GM12878 (cell line): ENCODE measurements at regions not wholly inside any gene's neighbourhood (a gene's known extent, or its start where the extent isn't known, plus 50 kb on each side); places are given as distances from the start of the nearest gene placed in this dataset.
A peak's percentile ranks its signal among the peaks of the same experiment; 100 is the strongest.

Experiments used
- ATAC-seq: fragments of 200-7000 bp; cut with Tn5 transposase; 3 replicates; pipeline ENCODE4 v1.9.1; 2020; ENCODE audit warnings: mild to moderate bottlenecking, moderate library complexity
- BruUV-seq: library from RNA; stranded (reverse); fragments of 400-500 nt; replicated peaks from 2 replicates; lab custom pipeline; 2021; lab: Mats Ljungman, UMichigan
- CTCF ChIA-PET: fragments of 300-600 bp; sonication (Branson Sonifier 250); formaldehyde crosslinking; extraction: SDS; loops from one replicate; lab custom pipeline; 2021; ENCODE audit warnings: inconsistent platforms; lab: Yijun Ruan, JAX
- POLR2A ChIA-PET: fragments of 350-600 bp; formaldehyde crosslinking; extraction: SDS; loops from one replicate; lab custom pipeline; 2021; ENCODE audit warnings: inconsistent platforms; lab: Charles Lee
- RAD21 ChIA-PET: fragments of 300-600 bp; sonication (Branson Sonifier 250); formaldehyde crosslinking; loops from one replicate; lab custom pipeline; 2023; ENCODE audit warnings: antibody characterized with exemption; ENCODE audit not compliant: unreplicated experiment; lab: Charles Lee
- SMC1A ChIA-PET: fragments of 300-600 bp; sonication (Branson Sonifier 250); formaldehyde crosslinking; loops from one replicate; lab custom pipeline; 2023; ENCODE audit not compliant: unreplicated experiment, uncharacterized antibody; lab: Charles Lee
- DNase-seq: peaks from one replicate; pipeline ENCODE4 v3.0.0-alpha.2; 2011; ENCODE audit warnings: low read depth, low spot score
- FAIRE-seq: peaks from 3 replicates; lab custom pipeline; 2011; peaks lifted over from hg19 to GRCh38; lab: Jason Lieb, UNC
- H2AFZ ChIP-seq: 2 replicates; pipeline ENCODE4 v1.6.0; 2011; ENCODE audit warnings: low read depth, low read length, control low read depth; ENCODE audit not compliant: control insufficient read depth
- H3K27ac ChIP-seq: 2 replicates; pipeline ENCODE4 v1.5.1; 2011; ENCODE audit warnings: control low read depth; ENCODE audit not compliant: control insufficient read depth, insufficient read depth
- H3K27me3 ChIP-seq, 2 experiments: replicated peaks in 1 of 2; 2 replicates each; pipeline versions ENCODE4 v1.6.0 to v1.6.1; 2011; ENCODE audit warnings: low read length in 1 of 2; ENCODE audit not compliant: control insufficient read depth in 2 of 2, insufficient read depth in 2 of 2
- H3K36me3 ChIP-seq, 2 experiments: 2 replicates each; pipeline ENCODE4 v1.5.1; 2011; ENCODE audit warnings: low read length in 1 of 2; ENCODE audit not compliant: control insufficient read depth in 2 of 2, insufficient read depth in 2 of 2
- H3K4me1 ChIP-seq: 2 replicates; pipeline ENCODE4 v1.6.1; 2011; ENCODE audit warnings: mild to moderate bottlenecking, low read length, moderate library complexity, mixed read lengths; ENCODE audit not compliant: control insufficient read depth, insufficient read depth
- H3K4me2 ChIP-seq: 2 replicates; pipeline ENCODE4 v1.6.0; 2011; ENCODE audit warnings: control low read depth; ENCODE audit not compliant: control insufficient read depth, insufficient read depth
- H3K4me3 ChIP-seq: fragments of 200-600 bp; sonication (generic); 2 replicates; pipeline ENCODE4 v1.5.1; 2016
- H3K79me2 ChIP-seq: 2 replicates; pipeline ENCODE4 v1.6.0; 2011; ENCODE audit warnings: low read length; ENCODE audit not compliant: control insufficient read depth, insufficient read depth
- H3K9ac ChIP-seq: 2 replicates; pipeline ENCODE4 v1.8.0; 2011; ENCODE audit warnings: low read length, control low read depth, mixed read lengths; ENCODE audit not compliant: control insufficient read depth, insufficient read depth
- H3K9me3 ChIP-seq: replicated peaks from 3 replicates; pipeline ENCODE4 v1.5.1; 2011; ENCODE audit warnings: mild to moderate bottlenecking, low read length; ENCODE audit not compliant: control insufficient read depth, insufficient read depth
- H4K20me1 ChIP-seq: 2 replicates; pipeline ENCODE4 v1.6.0; 2011; ENCODE audit not compliant: control insufficient read depth, insufficient read depth
- EGR1 ChIP-seq, 2 experiments: IDR thresholded peaks; 1 replicate in 1 of 2; 2 replicates in 1 of 2; pipeline ENCODE4 v1.6.1; 2011 to 2012; ENCODE audit warnings: low read depth in 2 of 2, low read length in 2 of 2, borderline replicate concordance in 1 of 2, mild to moderate bottlenecking in 1 of 2, moderate library complexity in 1 of 2
- MTA3 ChIP-seq: IDR thresholded peaks from 2 replicates; pipeline ENCODE4 v1.6.1; 2012; ENCODE audit warnings: low read length, inconsistent platforms, borderline replicate concordance
- PAX8 ChIP-seq: fragments of 450-650 bp; IDR thresholded peaks from 2 replicates; pipeline ENCODE4 v1.6.1; 2017; ENCODE audit warnings: mild to moderate bottlenecking, moderate library complexity
- RUNX3 ChIP-seq: IDR thresholded peaks from 2 replicates; pipeline ENCODE4 v1.6.1; 2012; ENCODE audit warnings: low read length, inconsistent platforms
- SREBF1 ChIP-seq: IDR thresholded peaks from 2 replicates; pipeline ENCODE4 v1.6.1; 2012; ENCODE audit warnings: mild to moderate bottlenecking, low read length
- SUPT20H ChIP-seq: IDR thresholded peaks from 2 replicates; pipeline ENCODE4 v1.6.1; 2011; ENCODE audit warnings: low read depth, mild to moderate bottlenecking, low read length, moderate library complexity, borderline replicate concordance; ENCODE audit not compliant: control insufficient read depth
- WRNIP1 ChIP-seq: IDR thresholded peaks from 2 replicates; pipeline ENCODE4 v1.6.1; 2011; ENCODE audit warnings: low read depth, low read length, improper control_type of control experiment, borderline replicate concordance
- WGBS: methylation state at CpG from one replicate; pipeline ENCODE4 v1.1.6; 2016; ENCODE audit warnings: low lambda C conversion rate; ENCODE audit not compliant: insufficient replicate concordance, insufficient coverage; ENCODE audit errors: missing lambda C conversion rate; 5-methylcytosine and 5-hydroxymethylcytosine counted together
- in situ Hi-C: fragments of 300-500 bp; cut with MboI; formaldehyde crosslinking; loops from 9 replicates; pipeline ENCODE4 v1.14.3; 2018; ENCODE audit warnings: mixed read lengths
- intact Hi-C: fragments of 100-400 bp; cut with micrococcal nuclease; formaldehyde crosslinking; loops from one replicate; pipeline ENCODE4 v1.14.2; 2022; ENCODE audit not compliant: unreplicated experiment
- TF ChIP-seq, protein P1 (sequence below): IDR thresholded peaks from 2 replicates; pipeline ENCODE4 v1.6.1; 2012; ENCODE audit warnings: low read length, inconsistent platforms
- TF ChIP-seq, protein P2 (sequence below): fragments of 450-650 bp; IDR thresholded peaks from 2 replicates; pipeline ENCODE4 v1.6.1; 2014; ENCODE audit warnings: mild to moderate bottlenecking

DNA sequence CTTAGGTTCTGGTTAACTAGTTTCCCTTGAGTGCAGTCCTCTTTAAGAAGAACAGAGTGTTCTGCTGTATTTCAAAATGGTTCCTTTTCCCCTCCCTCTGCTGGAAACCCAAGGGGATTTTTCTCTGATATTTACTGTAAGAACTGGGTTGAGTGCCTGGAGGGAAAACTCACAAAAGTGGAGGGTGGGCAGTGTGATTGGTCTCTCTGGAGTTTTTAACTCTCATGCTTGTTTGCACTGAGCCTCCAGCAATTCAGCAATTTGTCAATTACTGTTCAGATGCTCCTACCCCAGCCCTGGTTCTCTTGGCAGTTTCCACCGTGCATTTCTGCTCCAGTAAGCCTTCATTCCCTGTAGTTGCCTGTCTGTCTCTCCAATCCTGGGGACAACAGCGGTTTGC lies 273.4 kb upstream of the SORCS1 start:
- Histone ChIP-seq H3K27me3 (no peaks in the 10 kb centered on the region), H3K4me2 (no peak overlapping the region), H3K79me2 (no peaks in the 10 kb centered on the region), H3K36me3 (no peaks in the 10 kb centered on the region), H4K20me1 (no peaks in the 10 kb centered on the region), H3K9ac (no peak overlapping the region), H3K4me1 (peaks cover 5% of the 10 kb centered on the region; the same call in 1 of the 2 replicates), H2AFZ (peak overlapping the region; percentile 45), H3K9me3 (no peaks in the 10 kb centered on the region), H3K27ac (no peak overlapping the region), H3K4me3 (no peak overlapping the region)
- BruUV-seq = no TSS peak
- no peak for ATAC-seq
- FAIRE-seq = no peak
- CTCF ChIA-PET = interaction anchor here (1.0 to 1.1 kb wide), 2 partner anchors 8 to 28 kb away, joined by 3 to 5 read pairs; no protein-coding TSS in a partner anchor
- SMC1A ChIA-PET = interaction anchor here (0.6 to 3.4 kb wide), 5 partner anchors 11 to 214 kb away, joined by 3 to 21 read pairs (median 4); no protein-coding TSS in a partner anchor
- RAD21 ChIA-PET = interaction anchor here (1.6 kb wide), 1 partner anchor 377 kb away, joined by 4 read pairs; no protein-coding TSS in a partner anchor
- no peak for DNase-seq
- TF ChIP-seq SUPT20H = no peak
- TF ChIP-seq, protein P1, sequence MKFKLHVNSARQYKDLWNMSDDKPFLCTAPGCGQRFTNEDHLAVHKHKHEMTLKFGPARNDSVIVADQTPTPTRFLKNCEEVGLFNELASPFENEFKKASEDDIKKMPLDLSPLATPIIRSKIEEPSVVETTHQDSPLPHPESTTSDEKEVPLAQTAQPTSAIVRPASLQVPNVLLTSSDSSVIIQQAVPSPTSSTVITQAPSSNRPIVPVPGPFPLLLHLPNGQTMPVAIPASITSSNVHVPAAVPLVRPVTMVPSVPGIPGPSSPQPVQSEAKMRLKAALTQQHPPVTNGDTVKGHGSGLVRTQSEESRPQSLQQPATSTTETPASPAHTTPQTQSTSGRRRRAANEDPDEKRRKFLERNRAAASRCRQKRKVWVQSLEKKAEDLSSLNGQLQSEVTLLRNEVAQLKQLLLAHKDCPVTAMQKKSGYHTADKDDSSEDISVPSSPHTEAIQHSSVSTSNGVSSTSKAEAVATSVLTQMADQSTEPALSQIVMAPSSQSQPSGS = no peak
- no peak for TF ChIP-seq MTA3
- no peak for TF ChIP-seq RUNX3
- no peak for TF ChIP-seq PAX8
- no peak for TF ChIP-seq SREBF1
- TF ChIP-seq, protein P2, sequence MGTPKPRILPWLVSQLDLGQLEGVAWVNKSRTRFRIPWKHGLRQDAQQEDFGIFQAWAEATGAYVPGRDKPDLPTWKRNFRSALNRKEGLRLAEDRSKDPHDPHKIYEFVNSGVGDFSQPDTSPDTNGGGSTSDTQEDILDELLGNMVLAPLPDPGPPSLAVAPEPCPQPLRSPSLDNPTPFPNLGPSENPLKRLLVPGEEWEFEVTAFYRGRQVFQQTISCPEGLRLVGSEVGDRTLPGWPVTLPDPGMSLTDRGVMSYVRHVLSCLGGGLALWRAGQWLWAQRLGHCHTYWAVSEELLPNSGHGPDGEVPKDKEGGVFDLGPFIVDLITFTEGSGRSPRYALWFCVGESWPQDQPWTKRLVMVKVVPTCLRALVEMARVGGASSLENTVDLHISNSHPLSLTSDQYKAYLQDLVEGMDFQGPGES = no peak
- TF ChIP-seq WRNIP1 = no peak
- no peak for TF ChIP-seq EGR1 (IDR thresholded peaks at IDR 0.05; ENCODE audit: borderline replicate concordance in 1 of 2, low read depth in 2 of 2, low read length in 2 of 2)
- POLR2A ChIA-PET = no interaction called here
- in situ Hi-C loops (no loop called here), intact Hi-C loops (no loop called here)
- 0% methylated on average over 2 of the region's 2 CpGs for WGBS
